Ecto neural progenitor cell (in vitro differentiated cells): ENCODE measurements at regions not wholly inside any gene's neighbourhood (a gene's known extent, or its start where the extent isn't known, plus 50 kb on each side); places are given as distances from the start of the nearest gene placed in this dataset.
"Not testable (repeated sequence)": the region's sequence is repeated elsewhere in the genome, so short reads cannot be mapped to it uniquely, and the experiment has no call there.

Experiments
- DNase-seq: peaks from one replicate; pipeline ENCODE4 v3.0.0-alpha.2; 2018; ENCODE audit warnings: low spot score

GRCh38 chr4:1561286-1561990, 122.7 kb downstream of the FAM53A start:
- no peak for DNase-seq

- DNase-seq = no peak
Observed at GRCh38 chr4:1559896-1560650, 124.0 kb downstream of the FAM53A start.

- no peak for DNase-seq
Observed at GRCh38 chr4:1558205-1558604, 125.9 kb downstream of the FAM53A start.

DNA sequence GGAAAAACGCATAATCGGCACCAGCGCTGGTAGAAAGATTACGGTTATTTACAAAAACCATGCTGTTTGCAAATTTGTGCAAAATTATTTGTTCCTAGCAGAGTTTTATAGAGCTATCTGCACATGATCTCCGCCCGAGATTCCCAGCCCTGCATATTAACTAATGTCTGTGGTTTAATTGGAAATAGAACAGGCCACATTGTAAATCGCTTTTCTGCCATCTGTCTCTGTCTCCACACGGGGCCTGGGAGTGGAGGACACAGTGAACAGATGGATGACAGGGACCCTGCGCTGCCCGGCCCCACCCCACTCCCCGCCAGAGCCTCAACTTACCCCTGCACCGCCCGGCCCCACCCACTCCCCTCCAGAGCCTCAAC, 126.9 kb downstream of the FAM53A start:
- no peak for DNase-seq

GRCh38 chr4:1556541-1557220, 127.4 kb downstream of the FAM53A start:
- no peak for DNase-seq

GRCh38 chr4:1554876-1555265, 129.2 kb downstream of the FAM53A start:
- no peak for DNase-seq

DNA sequence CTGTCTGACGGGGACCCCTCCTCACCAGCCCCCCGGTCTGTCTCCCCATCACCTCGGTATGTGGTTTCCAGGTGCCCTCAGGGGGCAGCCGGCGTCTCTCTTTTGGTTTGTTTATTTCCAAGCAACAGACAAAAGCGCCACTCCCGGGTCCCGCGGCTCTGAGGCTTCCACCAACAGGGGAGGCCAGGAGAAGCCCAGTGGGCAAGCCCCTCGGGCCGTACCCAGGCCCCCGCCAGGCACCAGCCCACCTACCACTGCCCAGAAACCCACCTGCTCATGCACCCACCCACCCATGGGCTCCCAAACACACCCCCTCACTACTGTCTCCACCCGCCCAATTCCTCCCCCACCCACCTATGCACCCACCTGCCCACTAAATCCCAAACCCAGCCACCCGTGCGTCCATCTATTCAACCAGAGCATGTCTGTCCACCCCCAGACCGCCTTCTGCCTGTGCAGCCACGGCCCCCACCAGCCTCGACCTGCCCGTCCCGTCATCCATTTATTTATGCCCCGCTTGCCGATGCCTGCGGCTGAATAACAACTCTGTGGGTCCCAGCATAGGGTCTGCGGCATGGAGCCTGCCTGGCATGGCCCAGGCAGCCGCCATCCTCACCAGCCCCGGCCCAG, 129.8 kb downstream of the FAM53A start:
- no peak for DNase-seq

DNA sequence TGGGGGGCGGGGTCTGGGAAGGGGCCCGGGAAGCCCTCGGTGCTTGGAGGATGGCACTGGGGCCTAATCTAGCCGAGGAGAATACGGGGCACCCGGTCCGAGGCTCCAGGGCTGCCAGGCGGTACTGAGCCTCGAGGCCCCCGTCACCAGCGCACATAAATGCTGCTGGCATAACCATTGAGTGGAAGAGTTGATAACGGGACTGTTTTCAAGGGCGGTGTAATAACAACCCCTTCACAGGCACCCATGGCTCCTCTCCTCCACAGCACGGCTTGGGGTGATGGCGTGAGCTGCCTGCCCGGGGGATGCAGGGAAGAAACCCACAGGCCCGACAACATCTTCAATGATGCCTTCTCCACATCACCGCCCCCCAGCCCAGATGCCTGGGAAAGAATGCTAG, 130.7 kb downstream of the FAM53A start:
- no peak for DNase-seq

GRCh38 chr4:1552451-1552850, 131.7 kb downstream of the FAM53A start:
- DNase-seq = no peak

- DNase-seq = no peak
Observed at GRCh38 chr4:1551211-1551610, 132.9 kb downstream of the FAM53A start.

- DNase-seq = no peak
Observed at GRCh38 chr4:1550122-1551070, 133.7 kb downstream of the FAM53A start.

- DNase-seq = no peak
Observed at GRCh38 chr4:1549638-1550035, 134.5 kb downstream of the FAM53A start.

DNA sequence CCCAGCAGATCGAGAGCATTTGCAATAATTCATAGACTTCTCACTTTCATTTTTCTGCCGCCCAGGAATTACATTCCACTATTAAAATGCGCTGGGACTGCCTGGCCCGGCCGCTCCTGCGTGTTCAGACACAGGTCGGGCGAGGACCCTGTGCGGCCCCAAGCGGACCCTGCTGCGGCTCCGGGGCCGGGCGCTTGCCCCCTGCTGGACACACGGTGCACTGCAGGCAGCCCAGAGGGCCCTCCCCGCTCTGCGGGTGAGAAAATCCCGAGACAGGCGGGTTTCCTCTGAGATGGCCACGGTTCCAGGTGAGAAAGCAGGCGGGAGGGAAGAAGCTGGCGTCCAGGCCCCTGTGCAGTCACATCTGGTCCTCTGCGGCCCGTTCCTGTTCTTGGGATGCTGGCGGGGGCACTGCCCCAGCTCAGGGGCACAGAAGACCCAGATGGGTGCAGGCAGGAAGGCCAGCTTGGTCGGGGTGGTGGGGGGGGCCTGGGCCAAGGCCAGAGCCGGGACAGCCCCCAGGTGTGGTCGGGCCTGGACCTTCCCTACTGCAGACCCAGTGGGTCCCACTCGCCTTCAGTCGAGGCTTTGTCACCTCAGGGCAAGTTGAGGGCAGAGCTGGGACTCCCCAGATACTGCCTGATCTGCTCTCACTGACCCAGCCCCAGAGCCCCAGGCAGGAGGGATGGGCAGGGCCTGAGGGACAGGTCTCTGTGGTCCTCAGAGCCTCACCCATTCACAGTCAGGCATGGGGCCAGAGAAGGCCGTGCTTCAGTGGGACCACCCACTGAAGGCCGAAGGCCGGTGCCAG, 135.1 kb downstream of the FAM53A start:
- DNase-seq = peak; percentile 87

GRCh38 chr4:1547856-1548826, 136.0 kb downstream of the FAM53A start:
- DNase-seq = no peak

GRCh38 chr4:1547131-1547855, 136.8 kb downstream of the FAM53A start:
- no peak for DNase-seq

GRCh38 chr4:1544861-1545281, 138.6 kb upstream of the NKX1-1 start:
- DNase-seq = no peak

GRCh38 chr4:1544435-1544834, 138.2 kb upstream of the NKX1-1 start:
- not testable (repeated sequence) for DNase-seq

DNA sequence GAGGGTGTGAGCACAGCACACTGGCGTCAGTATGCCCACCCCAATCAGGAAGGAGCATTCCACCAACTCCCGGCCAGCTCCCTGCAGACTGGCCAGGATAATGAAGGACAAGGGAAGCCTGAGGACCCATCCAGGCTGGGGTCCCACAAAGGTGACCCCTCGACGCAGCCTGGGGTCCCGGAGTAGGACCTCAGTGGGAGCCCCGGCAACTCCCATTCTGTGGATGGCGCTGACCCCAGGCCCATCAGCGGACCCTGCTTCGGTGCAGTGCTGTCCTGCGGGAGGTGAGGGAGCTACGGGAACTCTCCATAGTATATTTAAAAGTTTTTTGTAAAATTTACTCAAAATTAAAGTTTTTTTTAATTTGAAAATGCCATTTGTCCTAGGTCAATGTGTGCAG, 137.7 kb upstream of the NKX1-1 start:
- no peak for DNase-seq

- DNase-seq = no peak
Observed at GRCh38 chr4:1543561-1543960, 137.3 kb upstream of the NKX1-1 start.
